ENCODE measurements at regions not wholly inside any gene's neighbourhood (a gene's known extent, or its start where the extent isn't known, plus 50 kb on each side); places are given as distances from the start of the nearest gene placed in this dataset.

DNA sequence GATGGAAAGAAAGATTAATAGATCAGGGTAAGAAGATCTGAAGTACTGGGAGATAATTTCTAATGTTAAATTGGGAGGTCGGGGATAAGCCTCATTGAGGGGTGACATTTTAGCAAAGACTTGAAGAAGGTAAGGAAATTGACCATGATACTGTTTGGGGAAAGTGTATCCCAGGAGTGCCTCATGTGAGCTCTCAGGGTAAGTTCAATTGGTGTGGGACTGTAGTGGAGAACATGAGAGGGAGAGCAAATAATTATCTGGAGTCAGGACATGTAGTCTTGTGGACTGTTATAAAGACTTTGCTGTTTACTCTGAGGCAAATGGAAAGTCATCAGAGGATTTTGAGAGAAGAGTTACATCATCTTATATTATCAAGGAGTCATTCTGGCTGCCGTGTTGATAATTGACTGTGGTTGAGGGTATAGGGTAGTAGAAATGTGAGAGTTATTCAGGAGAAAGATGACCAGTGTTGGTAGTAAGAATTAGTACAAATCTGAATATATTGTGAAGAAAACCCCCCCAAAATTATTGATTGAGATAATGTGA lies 624.4 kb downstream of the ADCYAP1 start:
- no peak for TF ChIP-seq TP53 (CRISPR knock-in tag; IDR thresholded peaks at IDR 0.05)
- TF ChIP-seq, protein P1, sequence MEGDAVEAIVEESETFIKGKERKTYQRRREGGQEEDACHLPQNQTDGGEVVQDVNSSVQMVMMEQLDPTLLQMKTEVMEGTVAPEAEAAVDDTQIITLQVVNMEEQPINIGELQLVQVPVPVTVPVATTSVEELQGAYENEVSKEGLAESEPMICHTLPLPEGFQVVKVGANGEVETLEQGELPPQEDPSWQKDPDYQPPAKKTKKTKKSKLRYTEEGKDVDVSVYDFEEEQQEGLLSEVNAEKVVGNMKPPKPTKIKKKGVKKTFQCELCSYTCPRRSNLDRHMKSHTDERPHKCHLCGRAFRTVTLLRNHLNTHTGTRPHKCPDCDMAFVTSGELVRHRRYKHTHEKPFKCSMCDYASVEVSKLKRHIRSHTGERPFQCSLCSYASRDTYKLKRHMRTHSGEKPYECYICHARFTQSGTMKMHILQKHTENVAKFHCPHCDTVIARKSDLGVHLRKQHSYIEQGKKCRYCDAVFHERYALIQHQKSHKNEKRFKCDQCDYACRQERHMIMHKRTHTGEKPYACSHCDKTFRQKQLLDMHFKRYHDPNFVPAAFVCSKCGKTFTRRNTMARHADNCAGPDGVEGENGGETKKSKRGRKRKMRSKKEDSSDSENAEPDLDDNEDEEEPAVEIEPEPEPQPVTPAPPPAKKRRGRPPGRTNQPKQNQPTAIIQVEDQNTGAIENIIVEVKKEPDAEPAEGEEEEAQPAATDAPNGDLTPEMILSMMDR (IDR thresholded peaks at IDR 0.05) = no peak
- no peak for TF ChIP-seq ZNF138 (CRISPR knock-in tag; conservative IDR thresholded peaks at IDR 0.05)
- TF ChIP-seq, protein P2, sequence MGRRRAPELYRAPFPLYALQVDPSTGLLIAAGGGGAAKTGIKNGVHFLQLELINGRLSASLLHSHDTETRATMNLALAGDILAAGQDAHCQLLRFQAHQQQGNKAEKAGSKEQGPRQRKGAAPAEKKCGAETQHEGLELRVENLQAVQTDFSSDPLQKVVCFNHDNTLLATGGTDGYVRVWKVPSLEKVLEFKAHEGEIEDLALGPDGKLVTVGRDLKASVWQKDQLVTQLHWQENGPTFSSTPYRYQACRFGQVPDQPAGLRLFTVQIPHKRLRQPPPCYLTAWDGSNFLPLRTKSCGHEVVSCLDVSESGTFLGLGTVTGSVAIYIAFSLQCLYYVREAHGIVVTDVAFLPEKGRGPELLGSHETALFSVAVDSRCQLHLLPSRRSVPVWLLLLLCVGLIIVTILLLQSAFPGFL (CRISPR knock-in tag; IDR thresholded peaks at IDR 0.05; ENCODE audit: borderline replicate concordance) = no peak
- TF ChIP-seq ELF4 (CRISPR knock-in tag; IDR thresholded peaks at IDR 0.05; ENCODE audit: low read depth) = no peak
- TF ChIP-seq GRHL2 (CRISPR knock-in tag; IDR thresholded peaks at IDR 0.05; ENCODE audit: insufficient replicate concordance, severe bottlenecking) = no peak
- TF ChIP-seq, protein P3, sequence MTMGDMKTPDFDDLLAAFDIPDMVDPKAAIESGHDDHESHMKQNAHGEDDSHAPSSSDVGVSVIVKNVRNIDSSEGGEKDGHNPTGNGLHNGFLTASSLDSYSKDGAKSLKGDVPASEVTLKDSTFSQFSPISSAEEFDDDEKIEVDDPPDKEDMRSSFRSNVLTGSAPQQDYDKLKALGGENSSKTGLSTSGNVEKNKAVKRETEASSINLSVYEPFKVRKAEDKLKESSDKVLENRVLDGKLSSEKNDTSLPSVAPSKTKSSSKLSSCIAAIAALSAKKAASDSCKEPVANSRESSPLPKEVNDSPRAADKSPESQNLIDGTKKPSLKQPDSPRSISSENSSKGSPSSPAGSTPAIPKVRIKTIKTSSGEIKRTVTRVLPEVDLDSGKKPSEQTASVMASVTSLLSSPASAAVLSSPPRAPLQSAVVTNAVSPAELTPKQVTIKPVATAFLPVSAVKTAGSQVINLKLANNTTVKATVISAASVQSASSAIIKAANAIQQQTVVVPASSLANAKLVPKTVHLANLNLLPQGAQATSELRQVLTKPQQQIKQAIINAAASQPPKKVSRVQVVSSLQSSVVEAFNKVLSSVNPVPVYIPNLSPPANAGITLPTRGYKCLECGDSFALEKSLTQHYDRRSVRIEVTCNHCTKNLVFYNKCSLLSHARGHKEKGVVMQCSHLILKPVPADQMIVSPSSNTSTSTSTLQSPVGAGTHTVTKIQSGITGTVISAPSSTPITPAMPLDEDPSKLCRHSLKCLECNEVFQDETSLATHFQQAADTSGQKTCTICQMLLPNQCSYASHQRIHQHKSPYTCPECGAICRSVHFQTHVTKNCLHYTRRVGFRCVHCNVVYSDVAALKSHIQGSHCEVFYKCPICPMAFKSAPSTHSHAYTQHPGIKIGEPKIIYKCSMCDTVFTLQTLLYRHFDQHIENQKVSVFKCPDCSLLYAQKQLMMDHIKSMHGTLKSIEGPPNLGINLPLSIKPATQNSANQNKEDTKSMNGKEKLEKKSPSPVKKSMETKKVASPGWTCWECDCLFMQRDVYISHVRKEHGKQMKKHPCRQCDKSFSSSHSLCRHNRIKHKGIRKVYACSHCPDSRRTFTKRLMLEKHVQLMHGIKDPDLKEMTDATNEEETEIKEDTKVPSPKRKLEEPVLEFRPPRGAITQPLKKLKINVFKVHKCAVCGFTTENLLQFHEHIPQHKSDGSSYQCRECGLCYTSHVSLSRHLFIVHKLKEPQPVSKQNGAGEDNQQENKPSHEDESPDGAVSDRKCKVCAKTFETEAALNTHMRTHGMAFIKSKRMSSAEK (CRISPR knock-in tag; IDR thresholded peaks at IDR 0.05; ENCODE audit: borderline replicate concordance) = no peak
- TF ChIP-seq, protein P4, sequence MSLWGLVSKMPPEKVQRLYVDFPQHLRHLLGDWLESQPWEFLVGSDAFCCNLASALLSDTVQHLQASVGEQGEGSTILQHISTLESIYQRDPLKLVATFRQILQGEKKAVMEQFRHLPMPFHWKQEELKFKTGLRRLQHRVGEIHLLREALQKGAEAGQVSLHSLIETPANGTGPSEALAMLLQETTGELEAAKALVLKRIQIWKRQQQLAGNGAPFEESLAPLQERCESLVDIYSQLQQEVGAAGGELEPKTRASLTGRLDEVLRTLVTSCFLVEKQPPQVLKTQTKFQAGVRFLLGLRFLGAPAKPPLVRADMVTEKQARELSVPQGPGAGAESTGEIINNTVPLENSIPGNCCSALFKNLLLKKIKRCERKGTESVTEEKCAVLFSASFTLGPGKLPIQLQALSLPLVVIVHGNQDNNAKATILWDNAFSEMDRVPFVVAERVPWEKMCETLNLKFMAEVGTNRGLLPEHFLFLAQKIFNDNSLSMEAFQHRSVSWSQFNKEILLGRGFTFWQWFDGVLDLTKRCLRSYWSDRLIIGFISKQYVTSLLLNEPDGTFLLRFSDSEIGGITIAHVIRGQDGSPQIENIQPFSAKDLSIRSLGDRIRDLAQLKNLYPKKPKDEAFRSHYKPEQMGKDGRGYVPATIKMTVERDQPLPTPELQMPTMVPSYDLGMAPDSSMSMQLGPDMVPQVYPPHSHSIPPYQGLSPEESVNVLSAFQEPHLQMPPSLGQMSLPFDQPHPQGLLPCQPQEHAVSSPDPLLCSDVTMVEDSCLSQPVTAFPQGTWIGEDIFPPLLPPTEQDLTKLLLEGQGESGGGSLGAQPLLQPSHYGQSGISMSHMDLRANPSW (CRISPR knock-in tag; conservative IDR thresholded peaks at IDR 0.05; ENCODE audit: low read depth) = no peak
- TF ChIP-seq GABPB1 (CRISPR knock-in tag; IDR thresholded peaks at IDR 0.05) = no peak
- no peak for TF ChIP-seq ATF1 (CRISPR knock-in tag; IDR thresholded peaks at IDR 0.05)
- TF ChIP-seq CBFB (CRISPR knock-in tag; IDR thresholded peaks at IDR 0.05; ENCODE audit: low read depth) = no peak
- TF ChIP-seq, protein P5, sequence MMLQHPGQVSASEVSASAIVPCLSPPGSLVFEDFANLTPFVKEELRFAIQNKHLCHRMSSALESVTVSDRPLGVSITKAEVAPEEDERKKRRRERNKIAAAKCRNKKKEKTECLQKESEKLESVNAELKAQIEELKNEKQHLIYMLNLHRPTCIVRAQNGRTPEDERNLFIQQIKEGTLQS (CRISPR knock-in tag; conservative IDR thresholded peaks at IDR 0.05) = no peak

Measured in WTC11 (cell line).